C4-2B (cell line): ENCODE measurements at regions not wholly inside any gene's neighbourhood (a gene's known extent, or its start where the extent isn't known, plus 50 kb on each side); places are given as distances from the start of the nearest gene placed in this dataset.

Experiments used
- ZFX ChIP-seq: fragments of 450-650 bp; IDR thresholded peaks from 2 replicates; pipeline ENCODE4 v1.6.1; 2017
- TF ChIP-seq, protein P1 (sequence below): fragments of 450-650 bp; conservative IDR thresholded peaks from 2 replicates; pipeline ENCODE4 v1.5.1; 2017; ENCODE audit warnings: mild to moderate bottlenecking

DNA sequence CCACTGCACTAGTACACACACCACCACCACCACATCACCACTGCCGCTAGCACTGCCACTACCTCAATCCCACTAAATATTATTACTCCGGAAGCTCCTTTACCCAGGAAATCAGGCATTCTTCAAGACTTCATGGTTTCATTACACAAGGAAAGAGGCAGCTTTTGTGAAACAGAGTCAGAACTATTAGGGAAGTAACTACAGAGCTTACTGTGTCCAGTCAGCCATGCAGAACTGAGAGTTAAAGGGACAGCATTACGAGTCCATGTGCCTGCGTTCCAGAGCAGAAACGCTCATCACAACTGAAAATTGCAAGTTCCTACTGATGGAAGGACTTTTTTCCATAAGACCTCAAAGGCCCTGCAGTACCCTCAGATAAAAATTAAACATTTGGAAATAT is 103.2 kb upstream of the FRG1 start:
- TF ChIP-seq, protein P1, sequence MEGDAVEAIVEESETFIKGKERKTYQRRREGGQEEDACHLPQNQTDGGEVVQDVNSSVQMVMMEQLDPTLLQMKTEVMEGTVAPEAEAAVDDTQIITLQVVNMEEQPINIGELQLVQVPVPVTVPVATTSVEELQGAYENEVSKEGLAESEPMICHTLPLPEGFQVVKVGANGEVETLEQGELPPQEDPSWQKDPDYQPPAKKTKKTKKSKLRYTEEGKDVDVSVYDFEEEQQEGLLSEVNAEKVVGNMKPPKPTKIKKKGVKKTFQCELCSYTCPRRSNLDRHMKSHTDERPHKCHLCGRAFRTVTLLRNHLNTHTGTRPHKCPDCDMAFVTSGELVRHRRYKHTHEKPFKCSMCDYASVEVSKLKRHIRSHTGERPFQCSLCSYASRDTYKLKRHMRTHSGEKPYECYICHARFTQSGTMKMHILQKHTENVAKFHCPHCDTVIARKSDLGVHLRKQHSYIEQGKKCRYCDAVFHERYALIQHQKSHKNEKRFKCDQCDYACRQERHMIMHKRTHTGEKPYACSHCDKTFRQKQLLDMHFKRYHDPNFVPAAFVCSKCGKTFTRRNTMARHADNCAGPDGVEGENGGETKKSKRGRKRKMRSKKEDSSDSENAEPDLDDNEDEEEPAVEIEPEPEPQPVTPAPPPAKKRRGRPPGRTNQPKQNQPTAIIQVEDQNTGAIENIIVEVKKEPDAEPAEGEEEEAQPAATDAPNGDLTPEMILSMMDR = no peak
- TF ChIP-seq ZFX = no peak
